HAP-1 (cell line): ENCODE measurements at regions not wholly inside any gene's neighbourhood (a gene's known extent, or its start where the extent isn't known, plus 50 kb on each side); places are given as distances from the start of the nearest gene placed in this dataset.
A peak's percentile ranks its signal among the peaks of the same experiment; 100 is the strongest.
"Not testable (repeated sequence)": the region's sequence is repeated elsewhere in the genome, so short reads cannot be mapped to it uniquely, and the experiment has no call there.

Source experiments
- DNase-seq, 2 experiments: peaks; one replicate each; pipeline ENCODE4 v3.0.0-alpha.2; 2016 to 2020; ENCODE audit warnings: low spot score in 2 of 2
- H3K27me3 ChIP-seq: fragments of 250-450 bp; sonication (Bioruptor Pico); 2 replicates; pipeline ENCODE4 v1.5.1; 2020; ENCODE audit warnings: low read depth, mild to moderate bottlenecking, moderate library complexity
- H3K36me3 ChIP-seq: fragments of 250-450 bp; sonication (Bioruptor Pico); replicated peaks from 2 replicates; pipeline ENCODE4 v1.5.1; 2020; ENCODE audit warnings: mild to moderate bottlenecking
- H3K4me1 ChIP-seq: fragments of 250-450 bp; sonication (Bioruptor Pico); 2 replicates; pipeline ENCODE4 v1.5.1; 2020; ENCODE audit warnings: mild to moderate bottlenecking
- H3K4me3 ChIP-seq: fragments of 250-450 bp; sonication (Bioruptor Pico); 2 replicates; pipeline ENCODE4 v1.5.1; 2020; ENCODE audit warnings: mild to moderate bottlenecking, moderate library complexity
- H3K9me3 ChIP-seq: fragments of 250-450 bp; sonication (Bioruptor Pico); 2 replicates; pipeline ENCODE4 v1.5.1; 2020; ENCODE audit warnings: mild to moderate bottlenecking, moderate library complexity
- in situ Hi-C: fragments of 300-500 bp; cut with MboI; formaldehyde crosslinking; loops from 3 replicates; pipeline ENCODE4 v1.14.3; 2020; ENCODE audit warnings: low sequenced_read_pairs, inconsistent platforms, mixed read lengths

DNA sequence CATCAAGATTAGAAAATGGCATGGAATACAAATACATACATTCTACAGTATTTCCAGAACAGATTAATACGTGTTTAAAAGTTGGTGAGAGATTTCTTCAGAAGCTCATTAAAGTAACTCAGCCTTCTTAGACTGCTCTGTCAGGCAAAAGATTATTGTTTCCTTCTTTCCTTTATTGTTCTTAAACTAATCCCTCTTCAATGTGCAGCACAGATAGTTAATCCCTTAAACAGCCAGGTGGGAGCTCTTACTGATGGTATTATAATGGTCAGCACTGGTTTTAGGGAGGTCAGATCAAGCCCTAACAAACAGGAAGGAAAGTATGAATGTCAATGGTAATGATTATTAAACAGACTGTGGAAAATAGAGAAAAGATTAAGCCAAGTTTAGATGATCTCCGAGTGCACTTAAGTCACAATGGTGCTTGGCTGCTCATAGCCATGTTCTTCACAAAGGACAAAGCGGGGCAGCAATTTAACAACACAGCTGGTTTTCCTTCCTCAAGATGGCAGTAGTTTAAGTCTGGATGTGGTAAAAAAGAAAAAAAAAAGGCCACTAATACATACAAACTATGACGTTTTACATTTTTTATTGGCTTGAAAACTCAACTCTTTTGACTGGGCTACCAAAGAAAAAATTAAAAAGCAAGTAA is 992.6 kb downstream of the PCDH9 start:
- Histone ChIP-seq H3K4me3 (no peak overlapping the region), H3K9me3 (peaks cover 2% of the 10 kb centered on the region; the same call in 1 of the 2 replicates), H3K27me3 (peaks cover 10% of the 10 kb centered on the region; the same call in 1 of the 2 replicates), H3K36me3 (no peaks in the 10 kb centered on the region), H3K4me1 (peaks cover 7% of the 10 kb centered on the region)
- in situ Hi-C loops, result no loop called here
- DNase-seq, result peak; percentile 71 to 98

DNA sequence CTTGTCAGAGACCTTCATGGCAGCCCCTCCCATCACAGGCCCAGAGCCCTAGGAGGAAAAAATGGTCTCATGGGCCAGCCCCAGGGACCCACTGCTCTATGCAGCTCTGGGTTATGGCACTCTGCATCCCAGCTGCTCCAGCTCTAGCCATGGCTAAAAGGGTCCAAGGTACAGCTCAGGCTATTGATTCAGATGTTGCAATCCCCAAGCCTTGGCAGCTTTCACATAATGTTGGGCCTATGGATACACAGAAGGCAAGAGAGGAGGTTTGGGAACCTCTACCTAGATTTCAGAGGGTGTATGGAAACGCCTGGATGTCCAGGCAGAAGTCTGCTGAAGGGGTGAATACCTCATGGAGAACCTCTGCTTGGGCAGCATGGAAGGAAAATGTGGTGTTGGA is 996.0 kb downstream of the PCDH9 start:
- Histone ChIP-seq H3K4me3 (no peak overlapping the region), H3K36me3 (no peaks in the 10 kb centered on the region), H3K9me3 (peaks cover 4% of the 10 kb centered on the region; the same call in 1 of the 2 replicates), H3K27me3 (no peaks in the 10 kb centered on the region), H3K4me1 (peaks cover 7% of the 10 kb centered on the region)
- in situ Hi-C loops, result no loop called here
- no peak for DNase-seq

DNA sequence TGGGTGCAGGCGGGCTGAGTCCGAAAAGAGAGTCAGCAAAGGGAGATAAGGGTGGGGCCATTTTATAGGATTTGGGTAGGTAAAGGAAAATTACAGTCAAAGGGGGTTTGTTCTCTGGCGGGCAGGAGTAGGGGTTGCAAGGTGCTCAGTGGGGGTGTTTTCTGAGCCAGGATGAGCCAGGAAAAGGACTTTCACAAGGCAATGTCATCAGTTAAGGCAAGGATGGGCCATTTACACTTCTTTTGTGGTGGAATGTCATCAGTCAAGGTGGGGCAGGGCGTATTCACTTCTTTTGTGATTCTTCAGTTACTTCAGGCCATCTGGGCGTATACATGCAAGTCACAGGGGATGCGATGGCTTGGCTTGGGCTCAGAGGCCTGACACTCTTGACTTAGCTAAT is 998.2 kb downstream of the PCDH9 start:
- H3K9me3 ChIP-seq, DNase-seq, H3K4me3 ChIP-seq, H3K27me3 ChIP-seq, in situ Hi-C loops, H3K36me3 ChIP-seq, H3K4me1 ChIP-seq: not testable (repeated sequence)

DNA sequence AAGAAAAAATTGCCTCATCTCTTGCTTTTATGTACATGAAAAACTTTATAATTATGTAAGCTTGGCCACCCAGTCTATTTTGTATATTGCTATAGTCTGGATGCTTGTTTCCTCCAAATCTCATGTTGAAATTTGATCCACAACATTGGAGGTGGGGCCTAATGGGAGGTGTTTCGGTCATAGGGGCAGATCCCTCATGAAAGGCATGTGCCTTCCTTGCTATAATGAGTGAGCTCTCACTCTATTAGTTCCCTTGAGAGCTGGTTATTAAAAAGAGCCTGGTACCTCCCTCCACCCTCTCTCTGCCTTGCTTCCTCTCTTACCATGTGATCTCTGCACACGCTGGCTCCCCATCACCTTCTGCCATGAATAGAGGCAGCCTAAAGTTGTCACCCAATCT is 1005.1 kb downstream of the PCDH9 start:
- Histone ChIP-seq H3K27me3 (no peaks in the 10 kb centered on the region), H3K4me1 (peaks cover 16% of the 10 kb centered on the region), H3K4me3 (no peak overlapping the region), H3K9me3 (no peaks in the 10 kb centered on the region), H3K36me3 (no peaks in the 10 kb centered on the region)
- in situ Hi-C loops, result no loop called here
- peak; percentile 74 to 86 for DNase-seq

DNA sequence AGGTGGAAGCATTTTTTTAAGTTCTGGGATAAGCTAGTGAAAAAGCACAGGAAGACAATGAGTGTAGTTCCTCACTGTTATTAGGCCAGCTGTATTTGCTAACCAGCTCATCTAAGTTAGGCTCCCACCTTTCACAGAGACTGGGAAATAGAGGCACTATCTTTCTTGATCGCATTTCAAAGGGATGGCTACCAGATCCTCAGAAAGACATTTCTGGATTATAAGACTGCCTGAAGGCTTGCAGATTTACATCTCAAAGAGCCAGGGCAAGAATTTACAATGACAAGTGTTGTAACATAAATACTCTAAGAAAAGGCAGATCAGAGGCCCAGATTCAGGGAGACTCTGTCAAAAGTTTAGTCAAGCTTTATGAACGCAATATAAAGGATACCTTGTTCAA is 1005.5 kb downstream of the PCDH9 start:
- Histone ChIP-seq H3K4me3 (no peak overlapping the region), H3K27me3 (no peaks in the 10 kb centered on the region), H3K36me3 (no peaks in the 10 kb centered on the region), H3K9me3 (no peaks in the 10 kb centered on the region), H3K4me1 (peaks cover 16% of the 10 kb centered on the region)
- in situ Hi-C loops, result no loop called here
- DNase-seq, result peak; percentile 61 to 95

DNA sequence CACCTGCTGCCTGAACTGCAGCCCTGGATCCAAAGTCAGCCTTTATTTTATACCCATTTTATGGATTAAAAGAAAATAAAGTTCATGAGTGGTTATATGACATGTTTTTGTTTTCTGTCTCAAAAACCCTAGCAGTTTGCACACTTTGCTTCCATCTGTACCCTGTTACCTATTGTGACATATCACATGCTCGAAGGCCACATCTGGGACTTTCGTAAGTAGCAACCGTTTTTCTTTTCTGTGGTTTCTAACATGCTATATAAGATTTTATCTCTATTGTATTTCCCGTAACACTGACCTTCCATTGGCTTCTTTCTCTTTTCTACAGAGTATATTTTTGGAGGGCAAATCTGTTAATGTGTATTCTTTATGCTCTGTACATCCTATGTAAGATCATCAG is 1007.2 kb downstream of the PCDH9 start:
- no peaks in the 10 kb centered on the region for H3K36me3 ChIP-seq
- DNase-seq, result no peak
- H3K27me3 ChIP-seq, result no peaks in the 10 kb centered on the region
- H3K4me1 ChIP-seq, result peaks cover 16% of the 10 kb centered on the region
- H3K4me3 ChIP-seq, result no peak overlapping the region
- H3K9me3 ChIP-seq, result no peaks in the 10 kb centered on the region
- in situ Hi-C loops, result no loop called here

DNA sequence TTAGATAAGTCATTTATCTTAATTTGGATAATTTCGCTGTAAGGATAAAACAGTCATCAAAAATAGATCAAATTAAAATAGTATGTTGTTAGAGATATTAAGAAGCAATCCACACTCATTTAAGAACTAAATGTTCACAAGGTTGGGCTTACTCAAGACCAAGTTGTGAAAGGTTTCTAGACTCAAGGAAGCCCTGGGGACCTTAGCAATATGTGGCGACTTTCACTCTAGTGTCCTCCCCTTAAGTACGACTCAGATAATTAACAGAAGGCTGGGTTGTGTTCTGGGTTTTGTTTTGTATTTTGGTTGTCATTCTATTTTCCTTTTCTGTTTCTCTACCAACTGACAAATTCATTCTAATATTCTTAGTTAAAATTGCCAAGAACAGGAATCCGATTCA is 1008.0 kb downstream of the PCDH9 start:
- H3K4me3 ChIP-seq, result no peak overlapping the region
- no peaks in the 10 kb centered on the region for H3K27me3 ChIP-seq
- DNase-seq, result no peak
- in situ Hi-C loops, result no loop called here
- H3K9me3 ChIP-seq, result no peaks in the 10 kb centered on the region
- no peaks in the 10 kb centered on the region for H3K36me3 ChIP-seq
- H3K4me1 ChIP-seq, result peaks cover 16% of the 10 kb centered on the region

DNA sequence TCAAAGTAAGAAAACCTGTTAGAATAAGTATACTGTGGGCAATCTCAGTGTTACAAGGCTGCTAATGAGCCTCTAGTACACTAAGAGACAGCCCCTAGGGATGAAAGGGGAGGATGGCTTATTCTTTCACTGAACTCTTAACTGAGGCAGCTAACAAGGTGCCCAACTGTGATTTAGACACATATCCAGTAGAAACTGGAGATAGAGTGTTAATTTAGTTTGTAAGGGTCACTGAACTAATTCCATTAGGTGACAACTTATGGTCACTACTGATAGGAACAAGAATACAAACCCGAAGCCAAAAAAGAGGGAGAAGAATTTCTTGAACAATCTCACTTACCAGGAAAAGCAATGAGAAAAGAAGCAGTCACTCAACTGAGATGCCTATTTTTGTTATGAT is 1010.6 kb downstream of the PCDH9 start:
- DNase-seq, result no peak
- H3K36me3 ChIP-seq, result no peaks in the 10 kb centered on the region
- H3K4me3 ChIP-seq, result no peak overlapping the region
- H3K4me1 ChIP-seq, result peaks cover 8% of the 10 kb centered on the region
- no peaks in the 10 kb centered on the region for H3K9me3 ChIP-seq
- in situ Hi-C loops, result no loop called here
- no peaks in the 10 kb centered on the region for H3K27me3 ChIP-seq

DNA sequence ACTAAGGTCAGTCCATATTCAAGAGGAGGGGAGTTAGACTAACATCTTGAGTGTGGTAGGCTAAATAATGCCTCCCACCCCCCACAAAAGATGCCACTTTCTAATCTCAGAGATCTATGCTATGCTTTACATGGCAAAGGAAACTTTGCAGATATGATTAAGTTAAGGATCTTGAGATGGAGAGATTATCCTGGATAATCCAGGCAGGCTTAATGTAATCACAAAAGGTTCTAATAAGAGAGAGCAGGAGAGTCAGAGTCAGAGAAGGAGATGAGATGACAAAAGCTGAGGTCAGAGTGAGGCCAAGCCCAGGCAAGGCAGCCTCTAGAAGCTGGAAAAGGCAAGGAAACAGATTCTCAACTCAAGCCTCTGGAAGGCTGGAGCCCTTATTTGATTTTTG is 1011.6 kb downstream of the PCDH9 start:
- in situ Hi-C loops, result no loop called here
- Histone ChIP-seq H3K9me3 (no peaks in the 10 kb centered on the region), H3K27me3 (no peaks in the 10 kb centered on the region), H3K36me3 (no peaks in the 10 kb centered on the region), H3K4me3 (no peak overlapping the region), H3K4me1 (no peaks in the 10 kb centered on the region)
- DNase-seq, result peak in 1 of 2 experiments; percentile 23

DNA sequence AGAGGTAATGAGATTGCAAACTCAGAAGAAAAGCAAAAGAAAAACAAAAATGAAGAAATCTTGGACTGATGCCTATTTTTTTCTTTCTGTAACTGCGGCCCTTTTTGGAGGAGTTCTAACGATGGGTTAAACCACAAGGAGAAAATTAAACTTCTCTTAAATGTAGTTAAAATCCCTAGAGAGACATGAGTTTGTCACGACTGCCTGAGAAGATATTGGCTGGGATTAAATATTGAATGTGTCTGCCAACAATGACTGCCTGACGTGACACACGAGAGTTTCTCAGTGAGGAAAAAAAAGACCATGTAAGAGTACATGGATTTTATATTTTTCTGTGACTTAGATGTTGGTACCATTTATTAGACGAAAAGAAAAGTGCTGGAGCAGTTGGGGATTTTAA is 1013.4 kb downstream of the PCDH9 start:
- no peak for DNase-seq
- Histone ChIP-seq H3K4me3 (no peak overlapping the region), H3K36me3 (no peaks in the 10 kb centered on the region), H3K4me1 (no peaks in the 10 kb centered on the region), H3K9me3 (no peaks in the 10 kb centered on the region), H3K27me3 (no peaks in the 10 kb centered on the region)
- in situ Hi-C loops, result no loop called here

DNA sequence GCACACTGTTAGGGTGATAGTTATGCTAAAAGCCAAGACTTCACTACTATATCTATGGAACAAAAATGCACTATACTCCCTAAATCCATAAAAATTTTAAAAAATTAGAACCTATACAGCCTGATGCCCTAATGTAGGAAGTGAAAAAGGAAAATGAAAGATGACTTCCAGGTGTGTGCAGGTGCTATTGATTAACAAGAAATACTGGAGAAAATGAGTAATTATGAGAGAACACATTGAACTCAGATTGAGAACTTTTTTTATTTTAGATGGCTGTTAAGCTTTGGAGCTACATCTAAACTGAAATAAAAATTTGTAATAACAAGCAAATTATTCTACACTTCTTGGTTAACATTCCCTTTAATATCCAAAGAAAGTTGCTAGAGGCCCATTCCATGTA is 1015.7 kb downstream of the PCDH9 start:
- Histone ChIP-seq H3K4me3 (no peak overlapping the region), H3K4me1 (no peaks in the 10 kb centered on the region), H3K27me3 (no peaks in the 10 kb centered on the region), H3K9me3 (no peaks in the 10 kb centered on the region), H3K36me3 (no peaks in the 10 kb centered on the region)
- in situ Hi-C loops, result no loop called here
- DNase-seq, result no peak

DNA sequence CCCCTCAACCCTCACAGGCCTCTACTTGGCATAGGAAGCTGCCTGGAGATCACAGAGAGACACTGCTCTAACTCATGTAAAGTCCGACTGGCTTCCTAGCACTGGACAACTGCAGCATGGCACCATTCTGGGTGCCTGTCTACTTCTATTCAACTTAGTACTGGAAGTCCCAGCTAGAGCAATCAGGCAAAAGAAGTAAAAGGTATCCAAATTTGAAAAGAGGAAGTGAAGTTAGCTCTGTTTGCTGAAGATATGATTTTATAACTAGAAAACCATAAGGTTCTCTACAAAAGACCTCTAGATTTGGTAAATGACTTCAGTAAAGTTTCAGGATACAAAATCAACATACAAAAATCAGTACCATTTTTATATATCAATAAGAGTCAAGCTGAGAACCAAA is 1017.6 kb downstream of the PCDH9 start:
- DNase-seq, result no peak
- Histone ChIP-seq H3K27me3 (no peaks in the 10 kb centered on the region), H3K9me3 (no peaks in the 10 kb centered on the region), H3K4me3 (no peak overlapping the region), H3K36me3 (no peaks in the 10 kb centered on the region), H3K4me1 (no peaks in the 10 kb centered on the region)
- in situ Hi-C loops, result no loop called here

DNA sequence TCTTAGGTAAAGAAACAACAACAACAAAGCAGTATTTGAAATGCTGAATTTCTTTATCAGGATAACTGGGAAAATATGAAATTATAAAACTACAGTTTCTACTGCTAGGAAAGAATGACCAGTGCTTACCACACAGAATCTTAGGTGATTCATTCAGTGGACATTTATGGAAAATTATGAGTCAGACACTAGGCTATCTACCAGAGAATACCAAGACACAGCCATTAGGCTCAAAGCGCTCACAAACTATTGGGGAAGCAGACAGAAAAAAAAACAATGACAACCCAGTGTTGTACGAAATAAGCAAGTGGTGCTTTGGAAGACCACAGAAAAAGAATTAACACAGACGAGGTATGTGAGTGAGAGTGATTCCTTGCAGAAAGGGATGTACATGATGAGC is 1019.5 kb downstream of the PCDH9 start:
- no peak for DNase-seq
- Histone ChIP-seq H3K4me1 (no peaks in the 10 kb centered on the region), H3K36me3 (no peaks in the 10 kb centered on the region), H3K27me3 (no peaks in the 10 kb centered on the region), H3K9me3 (no peaks in the 10 kb centered on the region), H3K4me3 (no peak overlapping the region)
- in situ Hi-C loops, result no loop called here

DNA sequence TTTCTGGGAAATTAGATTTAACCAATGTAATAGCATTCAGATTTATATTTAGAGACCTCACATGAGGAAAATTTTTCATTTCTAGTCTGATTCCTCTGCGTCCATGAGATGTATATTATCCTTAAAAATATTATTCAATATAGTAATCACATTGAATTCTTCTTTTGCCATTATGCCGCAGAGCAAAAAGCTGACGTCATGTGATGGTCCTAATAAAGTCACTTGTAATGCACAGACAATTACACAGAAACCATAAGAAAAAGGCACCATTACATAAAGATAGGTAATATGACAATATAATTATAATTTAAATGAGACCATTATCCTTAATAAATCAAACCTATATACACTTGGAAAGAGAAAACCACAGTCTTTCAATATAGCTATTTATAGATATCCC is 1021.5 kb downstream of the PCDH9 start:
- Histone ChIP-seq H3K36me3 (no peaks in the 10 kb centered on the region), H3K4me3 (no peak overlapping the region), H3K9me3 (no peaks in the 10 kb centered on the region), H3K27me3 (no peaks in the 10 kb centered on the region), H3K4me1 (no peaks in the 10 kb centered on the region)
- DNase-seq, result no peak
- in situ Hi-C loops, result no loop called here

DNA sequence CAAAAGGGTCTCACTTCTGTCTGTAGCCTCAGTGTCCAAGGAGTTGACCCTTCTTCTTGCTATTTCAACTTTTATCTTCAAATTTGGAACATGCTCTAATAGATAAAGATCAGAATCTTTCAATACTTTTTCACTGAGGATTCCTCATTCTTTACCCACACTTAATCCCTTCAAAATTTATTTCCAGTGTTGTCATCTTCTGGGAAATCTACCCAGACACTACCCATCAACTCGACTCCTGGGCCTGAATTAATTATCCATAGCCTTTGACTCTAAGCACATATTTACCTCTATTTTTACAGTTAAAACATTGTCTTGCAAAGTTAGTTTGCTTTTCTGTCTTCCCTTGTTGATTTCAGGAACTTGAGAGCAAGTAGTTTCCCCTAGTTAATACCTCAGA is 1022.5 kb downstream of the PCDH9 start:
- Histone ChIP-seq H3K27me3 (no peaks in the 10 kb centered on the region), H3K4me1 (no peaks in the 10 kb centered on the region), H3K36me3 (no peaks in the 10 kb centered on the region), H3K9me3 (no peaks in the 10 kb centered on the region), H3K4me3 (no peak overlapping the region)
- no peak for DNase-seq
- in situ Hi-C loops, result no loop called here
